ENCODE measurements at regions not wholly inside any gene's neighbourhood (a gene's known extent, or its start where the extent isn't known, plus 50 kb on each side); places are given as distances from the start of the nearest gene placed in this dataset.

DNA sequence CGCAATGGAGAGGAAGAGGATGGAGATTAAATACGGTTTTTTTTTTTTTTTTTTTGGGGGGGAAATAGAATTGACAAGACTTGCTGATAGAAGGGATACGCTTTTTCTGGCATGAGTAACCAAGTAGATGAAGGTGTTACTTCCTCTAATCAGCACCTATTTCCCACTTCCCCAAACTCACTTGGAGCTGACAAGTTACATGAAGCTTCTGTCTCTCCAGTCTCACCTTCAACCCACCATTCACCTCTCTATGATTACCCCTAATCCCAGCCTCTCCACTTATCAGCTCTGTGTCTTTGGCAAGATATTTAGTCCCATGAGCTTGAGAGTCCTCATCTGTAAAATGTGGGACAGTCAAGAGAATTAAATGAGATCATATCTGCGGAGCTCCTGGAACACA is 185.9 kb upstream of the HS3ST3A1 start:
- no peak overlapping the region for H3K27ac Mint-ChIP-seq
- no peaks in the 10 kb centered on the region for H3K4me1 Mint-ChIP-seq
- ChIA-PET CTCF (no interaction called here), POLR2A (no interaction called here)
- ATAC-seq (no peak), DNase-seq (ENCODE audit: low spot score) (no peak)
- no peak for TF ChIP-seq TCF7 (CRISPR knock-in tag; IDR thresholded peaks at IDR 0.05; ENCODE audit: low read depth)
- no peaks in the 10 kb centered on the region for H3K36me3 Mint-ChIP-seq
- no peak overlapping the region for H3K4me3 Mint-ChIP-seq
- no peaks in the 10 kb centered on the region for H3K27me3 Mint-ChIP-seq (ENCODE audit: low read depth)
- H3K9me3 Mint-ChIP-seq, result no peaks in the 10 kb centered on the region

DNA sequence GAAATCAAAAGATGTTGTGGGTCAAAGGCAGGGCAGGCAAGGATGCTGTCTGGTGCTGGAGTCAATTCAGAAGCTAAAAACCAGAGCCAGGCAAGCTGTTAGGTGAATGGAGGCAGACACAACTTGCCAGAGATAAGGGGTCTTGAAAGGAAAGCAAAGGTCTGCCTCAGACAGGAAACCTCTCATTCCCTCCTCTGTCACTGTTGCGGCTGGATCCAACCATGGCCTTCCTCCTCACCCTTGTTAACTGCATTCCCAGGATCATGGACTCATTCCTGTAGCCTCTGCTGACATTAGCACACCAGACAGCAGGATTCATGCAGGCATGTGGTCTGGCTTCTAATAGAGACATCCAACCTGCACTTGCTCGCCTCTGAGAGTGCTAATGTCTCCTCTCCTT is 186.7 kb upstream of the HS3ST3A1 start:
- no peak overlapping the region for H3K27ac Mint-ChIP-seq
- TF ChIP-seq KAT7 (CRISPR knock-in tag; IDR thresholded peaks at IDR 0.05; ENCODE audit: borderline replicate concordance) (no peak), MYBL2 (CRISPR knock-in tag; IDR thresholded peaks at IDR 0.05) (no peak), NR2C2 (CRISPR knock-in tag; IDR thresholded peaks at IDR 0.05) (no peak), MXD4 (CRISPR knock-in tag; IDR thresholded peaks at IDR 0.05; ENCODE audit: borderline replicate concordance) (no peak), GRHL2 (CRISPR knock-in tag; IDR thresholded peaks at IDR 0.05; ENCODE audit: insufficient replicate concordance, severe bottlenecking) (no peak)
- TF ChIP-seq, protein P1, sequence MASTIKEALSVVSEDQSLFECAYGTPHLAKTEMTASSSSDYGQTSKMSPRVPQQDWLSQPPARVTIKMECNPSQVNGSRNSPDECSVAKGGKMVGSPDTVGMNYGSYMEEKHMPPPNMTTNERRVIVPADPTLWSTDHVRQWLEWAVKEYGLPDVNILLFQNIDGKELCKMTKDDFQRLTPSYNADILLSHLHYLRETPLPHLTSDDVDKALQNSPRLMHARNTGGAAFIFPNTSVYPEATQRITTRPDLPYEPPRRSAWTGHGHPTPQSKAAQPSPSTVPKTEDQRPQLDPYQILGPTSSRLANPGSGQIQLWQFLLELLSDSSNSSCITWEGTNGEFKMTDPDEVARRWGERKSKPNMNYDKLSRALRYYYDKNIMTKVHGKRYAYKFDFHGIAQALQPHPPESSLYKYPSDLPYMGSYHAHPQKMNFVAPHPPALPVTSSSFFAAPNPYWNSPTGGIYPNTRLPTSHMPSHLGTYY (CRISPR knock-in tag; IDR thresholded peaks at IDR 0.05), result no peak
- TF ChIP-seq, protein P2, sequence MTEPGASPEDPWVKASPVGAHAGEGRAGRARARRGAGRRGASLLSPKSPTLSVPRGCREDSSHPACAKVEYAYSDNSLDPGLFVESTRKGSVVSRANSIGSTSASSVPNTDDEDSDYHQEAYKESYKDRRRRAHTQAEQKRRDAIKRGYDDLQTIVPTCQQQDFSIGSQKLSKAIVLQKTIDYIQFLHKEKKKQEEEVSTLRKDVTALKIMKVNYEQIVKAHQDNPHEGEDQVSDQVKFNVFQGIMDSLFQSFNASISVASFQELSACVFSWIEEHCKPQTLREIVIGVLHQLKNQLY (CRISPR knock-in tag; IDR thresholded peaks at IDR 0.05), result no peak
- CTCF ChIA-PET, result no interaction called here
- H3K9me3 Mint-ChIP-seq, result no peaks in the 10 kb centered on the region
- no peaks in the 10 kb centered on the region for H3K4me1 Mint-ChIP-seq
- DNase-seq (ENCODE audit: low spot score) (no peak), ATAC-seq (no peak)
- H3K36me3 Mint-ChIP-seq, result no peaks in the 10 kb centered on the region
- H3K27me3 Mint-ChIP-seq (ENCODE audit: low read depth), result no peaks in the 10 kb centered on the region
- POLR2A ChIA-PET, result no interaction called here
- no peak overlapping the region for H3K4me3 Mint-ChIP-seq

DNA sequence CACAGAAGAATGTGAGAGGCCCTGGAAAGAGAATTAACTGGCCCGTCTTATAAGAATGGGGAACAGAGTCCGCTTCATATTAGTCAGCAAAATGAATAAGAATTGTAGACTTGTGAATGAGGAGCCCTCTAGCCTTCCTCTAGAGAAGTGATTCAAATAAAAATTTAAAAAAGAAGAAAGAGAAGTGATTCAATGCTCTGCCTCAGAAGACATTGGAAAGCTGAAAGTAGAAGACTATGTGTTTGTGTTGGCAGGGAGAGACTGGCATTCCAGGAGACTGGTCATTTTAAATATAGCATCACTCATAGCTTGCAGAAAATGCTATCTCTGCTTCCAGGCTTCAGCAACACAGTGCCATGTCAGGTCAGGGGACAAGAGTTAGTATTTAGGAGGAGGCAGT is 190.6 kb upstream of the HS3ST3A1 start:
- Mint-ChIP-seq H3K36me3 (no peaks in the 10 kb centered on the region), H3K4me3 (no peak overlapping the region), H3K27ac (no peak overlapping the region), H3K4me1 (no peaks in the 10 kb centered on the region), H3K27me3 (ENCODE audit: low read depth) (no peaks in the 10 kb centered on the region), H3K9me3 (no peaks in the 10 kb centered on the region)
- CTCF ChIA-PET, result no interaction called here
- ATAC-seq (no peak), DNase-seq (ENCODE audit: low spot score) (no peak)
- TF ChIP-seq, protein P3, sequence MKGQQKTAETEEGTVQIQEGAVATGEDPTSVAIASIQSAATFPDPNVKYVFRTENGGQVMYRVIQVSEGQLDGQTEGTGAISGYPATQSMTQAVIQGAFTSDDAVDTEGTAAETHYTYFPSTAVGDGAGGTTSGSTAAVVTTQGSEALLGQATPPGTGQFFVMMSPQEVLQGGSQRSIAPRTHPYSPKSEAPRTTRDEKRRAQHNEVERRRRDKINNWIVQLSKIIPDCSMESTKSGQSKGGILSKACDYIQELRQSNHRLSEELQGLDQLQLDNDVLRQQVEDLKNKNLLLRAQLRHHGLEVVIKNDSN (CRISPR knock-in tag; IDR thresholded peaks at IDR 0.05), result no peak
- TF ChIP-seq KAT7 (CRISPR knock-in tag; IDR thresholded peaks at IDR 0.05; ENCODE audit: borderline replicate concordance) (no peak), RORB (CRISPR knock-in tag; IDR thresholded peaks at IDR 0.05) (no peak), ZBTB21 (CRISPR knock-in tag; IDR thresholded peaks at IDR 0.05; ENCODE audit: borderline replicate concordance) (no peak), GRHL2 (CRISPR knock-in tag; IDR thresholded peaks at IDR 0.05; ENCODE audit: insufficient replicate concordance, severe bottlenecking) (no peak), NFYB (CRISPR knock-in tag; conservative IDR thresholded peaks at IDR 0.05; ENCODE audit: low read depth) (no peak), ZNF423 (CRISPR knock-in tag; IDR thresholded peaks at IDR 0.05) (no peak), CREM (CRISPR knock-in tag; IDR thresholded peaks at IDR 0.05) (no peak), ESRRA (CRISPR knock-in tag; IDR thresholded peaks at IDR 0.05; ENCODE audit: borderline replicate concordance) (no peak), ZNF317 (CRISPR knock-in tag; IDR thresholded peaks at IDR 0.05; ENCODE audit: borderline replicate concordance, low read depth) (no peak), TEAD4 (CRISPR knock-in tag; IDR thresholded peaks at IDR 0.05) (no peak), FOXK1 (CRISPR knock-in tag; IDR thresholded peaks at IDR 0.05) (no peak), JUN (CRISPR knock-in tag; IDR thresholded peaks at IDR 0.05) (no peak), PRRX2 (CRISPR knock-in tag; IDR thresholded peaks at IDR 0.05) (no peak)
- TF ChIP-seq, protein P4, sequence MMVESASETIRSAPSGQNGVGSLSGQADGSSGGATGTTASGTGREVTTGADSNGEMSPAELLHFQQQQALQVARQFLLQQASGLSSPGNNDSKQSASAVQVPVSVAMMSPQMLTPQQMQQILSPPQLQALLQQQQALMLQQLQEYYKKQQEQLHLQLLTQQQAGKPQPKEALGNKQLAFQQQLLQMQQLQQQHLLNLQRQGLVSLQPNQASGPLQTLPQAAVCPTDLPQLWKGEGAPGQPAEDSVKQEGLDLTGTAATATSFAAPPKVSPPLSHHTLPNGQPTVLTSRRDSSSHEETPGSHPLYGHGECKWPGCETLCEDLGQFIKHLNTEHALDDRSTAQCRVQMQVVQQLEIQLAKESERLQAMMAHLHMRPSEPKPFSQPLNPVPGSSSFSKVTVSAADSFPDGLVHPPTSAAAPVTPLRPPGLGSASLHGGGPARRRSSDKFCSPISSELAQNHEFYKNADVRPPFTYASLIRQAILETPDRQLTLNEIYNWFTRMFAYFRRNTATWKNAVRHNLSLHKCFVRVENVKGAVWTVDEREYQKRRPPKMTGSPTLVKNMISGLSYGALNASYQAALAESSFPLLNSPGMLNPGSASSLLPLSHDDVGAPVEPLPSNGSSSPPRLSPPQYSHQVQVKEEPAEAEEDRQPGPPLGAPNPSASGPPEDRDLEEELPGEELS (CRISPR knock-in tag; IDR thresholded peaks at IDR 0.05), result no peak
- TF ChIP-seq, protein P5, sequence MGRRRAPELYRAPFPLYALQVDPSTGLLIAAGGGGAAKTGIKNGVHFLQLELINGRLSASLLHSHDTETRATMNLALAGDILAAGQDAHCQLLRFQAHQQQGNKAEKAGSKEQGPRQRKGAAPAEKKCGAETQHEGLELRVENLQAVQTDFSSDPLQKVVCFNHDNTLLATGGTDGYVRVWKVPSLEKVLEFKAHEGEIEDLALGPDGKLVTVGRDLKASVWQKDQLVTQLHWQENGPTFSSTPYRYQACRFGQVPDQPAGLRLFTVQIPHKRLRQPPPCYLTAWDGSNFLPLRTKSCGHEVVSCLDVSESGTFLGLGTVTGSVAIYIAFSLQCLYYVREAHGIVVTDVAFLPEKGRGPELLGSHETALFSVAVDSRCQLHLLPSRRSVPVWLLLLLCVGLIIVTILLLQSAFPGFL (CRISPR knock-in tag; IDR thresholded peaks at IDR 0.05; ENCODE audit: borderline replicate concordance), result no peak
- TF ChIP-seq, protein P6, sequence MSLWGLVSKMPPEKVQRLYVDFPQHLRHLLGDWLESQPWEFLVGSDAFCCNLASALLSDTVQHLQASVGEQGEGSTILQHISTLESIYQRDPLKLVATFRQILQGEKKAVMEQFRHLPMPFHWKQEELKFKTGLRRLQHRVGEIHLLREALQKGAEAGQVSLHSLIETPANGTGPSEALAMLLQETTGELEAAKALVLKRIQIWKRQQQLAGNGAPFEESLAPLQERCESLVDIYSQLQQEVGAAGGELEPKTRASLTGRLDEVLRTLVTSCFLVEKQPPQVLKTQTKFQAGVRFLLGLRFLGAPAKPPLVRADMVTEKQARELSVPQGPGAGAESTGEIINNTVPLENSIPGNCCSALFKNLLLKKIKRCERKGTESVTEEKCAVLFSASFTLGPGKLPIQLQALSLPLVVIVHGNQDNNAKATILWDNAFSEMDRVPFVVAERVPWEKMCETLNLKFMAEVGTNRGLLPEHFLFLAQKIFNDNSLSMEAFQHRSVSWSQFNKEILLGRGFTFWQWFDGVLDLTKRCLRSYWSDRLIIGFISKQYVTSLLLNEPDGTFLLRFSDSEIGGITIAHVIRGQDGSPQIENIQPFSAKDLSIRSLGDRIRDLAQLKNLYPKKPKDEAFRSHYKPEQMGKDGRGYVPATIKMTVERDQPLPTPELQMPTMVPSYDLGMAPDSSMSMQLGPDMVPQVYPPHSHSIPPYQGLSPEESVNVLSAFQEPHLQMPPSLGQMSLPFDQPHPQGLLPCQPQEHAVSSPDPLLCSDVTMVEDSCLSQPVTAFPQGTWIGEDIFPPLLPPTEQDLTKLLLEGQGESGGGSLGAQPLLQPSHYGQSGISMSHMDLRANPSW (CRISPR knock-in tag; conservative IDR thresholded peaks at IDR 0.05; ENCODE audit: low read depth), result no peak
- TF ChIP-seq, protein P7, sequence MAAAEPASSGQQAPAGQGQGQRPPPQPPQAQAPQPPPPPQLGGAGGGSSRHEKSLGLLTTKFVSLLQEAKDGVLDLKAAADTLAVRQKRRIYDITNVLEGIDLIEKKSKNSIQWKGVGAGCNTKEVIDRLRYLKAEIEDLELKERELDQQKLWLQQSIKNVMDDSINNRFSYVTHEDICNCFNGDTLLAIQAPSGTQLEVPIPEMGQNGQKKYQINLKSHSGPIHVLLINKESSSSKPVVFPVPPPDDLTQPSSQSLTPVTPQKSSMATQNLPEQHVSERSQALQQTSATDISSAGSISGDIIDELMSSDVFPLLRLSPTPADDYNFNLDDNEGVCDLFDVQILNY (CRISPR knock-in tag; IDR thresholded peaks at IDR 0.05), result no peak
- POLR2A ChIA-PET, result no interaction called here

Measured in WTC11 (cell line).